Panc1 (cell line): ENCODE measurements at regions not wholly inside any gene's neighbourhood (a gene's known extent, or its start where the extent isn't known, plus 50 kb on each side); places are given as distances from the start of the nearest gene placed in this dataset.

Experiments used
- CTCF ChIP-seq: fragments of 450-650 bp; IDR thresholded peaks from 2 replicates; pipeline ENCODE4 v1.5.1; 2017; ENCODE audit warnings: mild to moderate bottlenecking
- POLR2AphosphoS5 ChIP-seq: IDR thresholded peaks from 2 replicates; pipeline ENCODE4 v1.6.1; 2012; ENCODE audit warnings: mild to moderate bottlenecking, low read depth, low read length, moderate library complexity
- SIN3A ChIP-seq: IDR thresholded peaks from 2 replicates; pipeline ENCODE4 v1.6.1; 2012; ENCODE audit warnings: low read depth, mild to moderate bottlenecking, low read length, moderate library complexity, borderline replicate concordance; ENCODE audit not compliant: insufficient read depth

- TF ChIP-seq CTCF (no peak; the same call in 1 of the 2 replicates), SIN3A (no peak), POLR2AphosphoS5 (no peak)
Measured at GRCh38 chr3:95521396-95521795, 1293.0 kb upstream of the EPHA6 start.
